ENCODE measurements at regions not wholly inside any gene's neighbourhood (a gene's known extent, or its start where the extent isn't known, plus 50 kb on each side); places are given as distances from the start of the nearest gene placed in this dataset.

DNA sequence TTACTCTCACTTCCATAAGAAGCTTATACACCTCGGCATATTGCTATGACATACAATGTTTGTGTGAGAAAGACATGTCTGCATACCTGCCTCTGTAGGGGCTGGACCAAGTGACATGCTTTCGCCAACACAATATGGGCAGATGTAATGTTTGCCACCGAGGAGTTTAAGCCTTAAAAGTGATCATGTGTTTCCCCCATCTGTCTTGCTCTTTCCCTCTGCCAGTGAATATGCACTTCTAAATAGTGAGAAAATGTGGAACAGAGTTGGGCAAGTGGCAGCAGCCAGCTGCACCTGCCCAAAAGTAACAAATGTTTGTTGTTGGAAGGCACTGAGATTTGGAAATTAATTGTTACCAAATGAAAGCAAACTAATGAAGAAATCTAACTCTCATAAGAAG lies 274.8 kb upstream of the BTBD3 start:
- no peak for ATAC-seq
- TF ChIP-seq, protein P1, sequence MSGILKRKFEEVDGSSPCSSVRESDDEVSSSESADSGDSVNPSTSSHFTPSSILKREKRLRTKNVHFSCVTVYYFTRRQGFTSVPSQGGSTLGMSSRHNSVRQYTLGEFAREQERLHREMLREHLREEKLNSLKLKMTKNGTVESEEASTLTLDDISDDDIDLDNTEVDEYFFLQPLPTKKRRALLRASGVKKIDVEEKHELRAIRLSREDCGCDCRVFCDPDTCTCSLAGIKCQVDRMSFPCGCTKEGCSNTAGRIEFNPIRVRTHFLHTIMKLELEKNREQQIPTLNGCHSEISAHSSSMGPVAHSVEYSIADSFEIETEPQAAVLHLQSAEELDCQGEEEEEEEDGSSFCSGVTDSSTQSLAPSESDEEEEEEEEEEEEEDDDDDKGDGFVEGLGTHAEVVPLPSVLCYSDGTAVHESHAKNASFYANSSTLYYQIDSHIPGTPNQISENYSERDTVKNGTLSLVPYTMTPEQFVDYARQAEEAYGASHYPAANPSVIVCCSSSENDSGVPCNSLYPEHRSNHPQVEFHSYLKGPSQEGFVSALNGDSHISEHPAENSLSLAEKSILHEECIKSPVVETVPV (CRISPR knock-in tag; IDR thresholded peaks at IDR 0.05) = no peak
- TF ChIP-seq OSR1 (CRISPR knock-in tag; IDR thresholded peaks at IDR 0.05) = no peak
- TF ChIP-seq, protein P2, sequence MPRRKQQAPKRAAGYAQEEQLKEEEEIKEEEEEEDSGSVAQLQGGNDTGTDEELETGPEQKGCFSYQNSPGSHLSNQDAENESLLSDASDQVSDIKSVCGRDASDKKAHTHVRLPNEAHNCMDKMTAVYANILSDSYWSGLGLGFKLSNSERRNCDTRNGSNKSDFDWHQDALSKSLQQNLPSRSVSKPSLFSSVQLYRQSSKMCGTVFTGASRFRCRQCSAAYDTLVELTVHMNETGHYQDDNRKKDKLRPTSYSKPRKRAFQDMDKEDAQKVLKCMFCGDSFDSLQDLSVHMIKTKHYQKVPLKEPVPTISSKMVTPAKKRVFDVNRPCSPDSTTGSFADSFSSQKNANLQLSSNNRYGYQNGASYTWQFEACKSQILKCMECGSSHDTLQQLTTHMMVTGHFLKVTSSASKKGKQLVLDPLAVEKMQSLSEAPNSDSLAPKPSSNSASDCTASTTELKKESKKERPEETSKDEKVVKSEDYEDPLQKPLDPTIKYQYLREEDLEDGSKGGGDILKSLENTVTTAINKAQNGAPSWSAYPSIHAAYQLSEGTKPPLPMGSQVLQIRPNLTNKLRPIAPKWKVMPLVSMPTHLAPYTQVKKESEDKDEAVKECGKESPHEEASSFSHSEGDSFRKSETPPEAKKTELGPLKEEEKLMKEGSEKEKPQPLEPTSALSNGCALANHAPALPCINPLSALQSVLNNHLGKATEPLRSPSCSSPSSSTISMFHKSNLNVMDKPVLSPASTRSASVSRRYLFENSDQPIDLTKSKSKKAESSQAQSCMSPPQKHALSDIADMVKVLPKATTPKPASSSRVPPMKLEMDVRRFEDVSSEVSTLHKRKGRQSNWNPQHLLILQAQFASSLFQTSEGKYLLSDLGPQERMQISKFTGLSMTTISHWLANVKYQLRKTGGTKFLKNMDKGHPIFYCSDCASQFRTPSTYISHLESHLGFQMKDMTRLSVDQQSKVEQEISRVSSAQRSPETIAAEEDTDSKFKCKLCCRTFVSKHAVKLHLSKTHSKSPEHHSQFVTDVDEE (CRISPR knock-in tag; IDR thresholded peaks at IDR 0.05) = no peak
- TF ChIP-seq PPARA (CRISPR knock-in tag; IDR thresholded peaks at IDR 0.05; ENCODE audit: borderline replicate concordance) = no peak
- TF ChIP-seq ZNF8 (CRISPR knock-in tag; IDR thresholded peaks at IDR 0.05) = no peak
- no peak for TF ChIP-seq ZNF70 (CRISPR knock-in tag; IDR thresholded peaks at IDR 0.05)
- TF ChIP-seq, protein P3, sequence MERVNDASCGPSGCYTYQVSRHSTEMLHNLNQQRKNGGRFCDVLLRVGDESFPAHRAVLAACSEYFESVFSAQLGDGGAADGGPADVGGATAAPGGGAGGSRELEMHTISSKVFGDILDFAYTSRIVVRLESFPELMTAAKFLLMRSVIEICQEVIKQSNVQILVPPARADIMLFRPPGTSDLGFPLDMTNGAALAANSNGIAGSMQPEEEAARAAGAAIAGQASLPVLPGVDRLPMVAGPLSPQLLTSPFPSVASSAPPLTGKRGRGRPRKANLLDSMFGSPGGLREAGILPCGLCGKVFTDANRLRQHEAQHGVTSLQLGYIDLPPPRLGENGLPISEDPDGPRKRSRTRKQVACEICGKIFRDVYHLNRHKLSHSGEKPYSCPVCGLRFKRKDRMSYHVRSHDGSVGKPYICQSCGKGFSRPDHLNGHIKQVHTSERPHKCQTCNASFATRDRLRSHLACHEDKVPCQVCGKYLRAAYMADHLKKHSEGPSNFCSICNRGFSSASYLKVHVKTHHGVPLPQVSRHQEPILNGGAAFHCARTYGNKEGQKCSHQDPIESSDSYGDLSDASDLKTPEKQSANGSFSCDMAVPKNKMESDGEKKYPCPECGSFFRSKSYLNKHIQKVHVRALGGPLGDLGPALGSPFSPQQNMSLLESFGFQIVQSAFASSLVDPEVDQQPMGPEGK (CRISPR knock-in tag; IDR thresholded peaks at IDR 0.05; ENCODE audit: borderline replicate concordance) = no peak
- TF ChIP-seq, protein P4, sequence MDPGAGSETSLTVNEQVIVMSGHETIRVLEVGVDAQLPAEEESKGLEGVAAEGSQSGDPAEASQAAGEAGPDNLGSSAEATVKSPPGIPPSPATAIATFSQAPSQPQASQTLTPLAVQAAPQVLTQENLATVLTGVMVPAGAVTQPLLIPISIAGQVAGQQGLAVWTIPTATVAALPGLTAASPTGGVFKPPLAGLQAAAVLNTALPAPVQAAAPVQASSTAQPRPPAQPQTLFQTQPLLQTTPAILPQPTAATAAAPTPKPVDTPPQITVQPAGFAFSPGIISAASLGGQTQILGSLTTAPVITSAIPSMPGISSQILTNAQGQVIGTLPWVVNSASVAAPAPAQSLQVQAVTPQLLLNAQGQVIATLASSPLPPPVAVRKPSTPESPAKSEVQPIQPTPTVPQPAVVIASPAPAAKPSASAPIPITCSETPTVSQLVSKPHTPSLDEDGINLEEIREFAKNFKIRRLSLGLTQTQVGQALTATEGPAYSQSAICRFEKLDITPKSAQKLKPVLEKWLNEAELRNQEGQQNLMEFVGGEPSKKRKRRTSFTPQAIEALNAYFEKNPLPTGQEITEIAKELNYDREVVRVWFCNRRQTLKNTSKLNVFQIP (CRISPR knock-in tag; IDR thresholded peaks at IDR 0.05; ENCODE audit: borderline replicate concordance, low read depth) = no peak
- no peak for TF ChIP-seq RARB (CRISPR knock-in tag; IDR thresholded peaks at IDR 0.05)
- TF ChIP-seq TCF4 (CRISPR knock-in tag; IDR thresholded peaks at IDR 0.05; ENCODE audit: borderline replicate concordance) = no peak
- TF ChIP-seq ZC3H10 (CRISPR knock-in tag; IDR thresholded peaks at IDR 0.05) = no peak

DNA sequence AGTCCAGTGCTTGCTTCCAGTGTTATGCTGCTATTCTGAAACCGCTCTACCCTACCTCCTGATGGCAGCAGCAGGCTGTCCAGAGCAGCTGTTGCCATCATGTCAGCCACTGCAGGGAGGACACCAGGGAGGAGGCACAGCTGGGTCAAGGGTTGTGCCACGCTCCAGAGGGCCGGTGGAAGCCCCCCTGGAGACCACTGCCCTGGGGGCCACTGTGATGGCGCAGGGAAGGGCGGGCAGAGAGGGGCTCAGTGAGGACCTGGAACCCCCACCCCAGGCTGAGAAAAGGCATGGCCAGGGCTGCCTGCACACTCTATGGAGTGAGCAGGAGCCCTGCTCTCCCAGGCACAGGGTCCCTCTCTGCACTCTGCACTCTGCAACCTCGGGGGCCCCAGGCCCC lies 271.3 kb upstream of the BTBD3 start:
- TF ChIP-seq ZC3H10 (CRISPR knock-in tag; IDR thresholded peaks at IDR 0.05) (no peak), RARB (CRISPR knock-in tag; IDR thresholded peaks at IDR 0.05) (no peak), ARNTL (CRISPR knock-in tag; IDR thresholded peaks at IDR 0.05; ENCODE audit: borderline replicate concordance, low read depth) (no peak), ZNF70 (CRISPR knock-in tag; IDR thresholded peaks at IDR 0.05) (no peak), ESRRG (CRISPR knock-in tag; IDR thresholded peaks at IDR 0.05) (no peak), OSR1 (CRISPR knock-in tag; IDR thresholded peaks at IDR 0.05) (no peak), TCF4 (CRISPR knock-in tag; IDR thresholded peaks at IDR 0.05; ENCODE audit: borderline replicate concordance) (no peak)
- no peak for ATAC-seq

DNA sequence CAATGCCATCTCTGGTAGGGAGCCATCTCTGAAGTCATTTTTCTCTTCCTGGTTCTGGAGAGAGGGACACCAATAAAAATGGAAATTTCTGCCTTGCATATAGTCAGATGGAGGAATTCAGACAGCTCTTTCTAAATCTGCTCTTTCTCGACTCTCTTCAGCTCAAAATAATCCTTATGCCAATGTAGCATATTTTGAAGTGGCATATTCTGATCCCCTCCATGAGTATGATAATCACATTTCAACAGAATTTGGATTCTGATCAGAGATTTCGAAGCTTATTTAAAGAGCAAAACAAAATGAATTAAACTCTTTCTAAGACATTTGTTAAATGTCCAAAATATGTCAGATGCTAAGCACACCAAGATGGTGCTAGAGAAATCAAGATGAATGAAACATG lies 267.1 kb upstream of the BTBD3 start:
- TF ChIP-seq PPARA (CRISPR knock-in tag; IDR thresholded peaks at IDR 0.05; ENCODE audit: borderline replicate concordance) = no peak
- TF ChIP-seq ESRRG (CRISPR knock-in tag; IDR thresholded peaks at IDR 0.05) = no peak
- TF ChIP-seq TCF4 (CRISPR knock-in tag; IDR thresholded peaks at IDR 0.05; ENCODE audit: borderline replicate concordance) = no peak
- TF ChIP-seq TOX (CRISPR knock-in tag; IDR thresholded peaks at IDR 0.05; ENCODE audit: borderline replicate concordance) = no peak
- TF ChIP-seq, protein P2 (CRISPR knock-in tag; IDR thresholded peaks at IDR 0.05) = no peak
- TF ChIP-seq, protein P4 (CRISPR knock-in tag; IDR thresholded peaks at IDR 0.05; ENCODE audit: borderline replicate concordance, low read depth) = no peak
- no peak for TF ChIP-seq ZFP3 (CRISPR knock-in tag; IDR thresholded peaks at IDR 0.05)
- no peak for ATAC-seq
